ENCODE measurements at regions not wholly inside any gene's neighbourhood (a gene's known extent, or its start where the extent isn't known, plus 50 kb on each side); places are given as distances from the start of the nearest gene placed in this dataset.
"Not testable (repeated sequence)": the region's sequence is repeated elsewhere in the genome, so short reads cannot be mapped to it uniquely, and the experiment has no call there.

DNA sequence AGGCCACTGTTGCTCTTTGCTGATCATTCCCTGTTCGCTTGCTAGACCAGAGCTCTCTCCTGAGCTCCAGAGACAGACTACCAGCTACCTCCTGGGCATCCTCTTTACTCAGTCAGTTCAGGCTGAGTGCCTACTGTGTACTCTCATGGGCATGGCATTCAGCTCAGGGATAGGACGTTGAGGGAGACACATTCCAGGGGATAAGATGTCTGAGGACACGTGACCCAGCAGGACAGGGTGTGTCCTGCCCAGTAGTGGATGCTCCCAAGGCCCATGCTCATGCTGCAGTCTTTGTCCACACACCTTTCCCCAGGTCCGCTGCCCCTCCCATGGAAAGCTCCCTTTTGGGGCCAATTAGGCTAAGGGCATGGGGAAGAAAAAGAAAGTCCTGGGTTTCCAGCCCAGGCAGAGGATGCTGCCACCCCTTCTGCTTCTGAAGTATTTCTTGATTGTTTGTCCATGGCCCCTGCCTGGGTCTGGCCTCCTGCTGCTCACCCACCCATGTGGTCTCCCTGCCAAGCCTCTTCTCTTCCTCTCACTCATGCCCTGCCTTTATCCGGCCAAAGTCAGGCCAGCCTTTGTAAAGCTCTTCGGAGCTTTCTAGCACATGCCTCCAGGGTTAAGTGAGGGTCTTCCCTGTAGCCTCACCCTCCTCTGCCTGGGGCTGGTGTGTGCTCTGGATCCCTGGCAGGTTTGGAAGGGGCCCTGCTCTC is 60.5 kb upstream of the PITX1 start:
- DNase-seq (ENCODE audit: low read depth, low spot score) = no peak

GRCh38 chr5:135093483-135093882 is 59.5 kb upstream of the PITX1 start:
- not testable (repeated sequence) for DNase-seq (ENCODE audit: low read depth, low spot score)

DNA sequence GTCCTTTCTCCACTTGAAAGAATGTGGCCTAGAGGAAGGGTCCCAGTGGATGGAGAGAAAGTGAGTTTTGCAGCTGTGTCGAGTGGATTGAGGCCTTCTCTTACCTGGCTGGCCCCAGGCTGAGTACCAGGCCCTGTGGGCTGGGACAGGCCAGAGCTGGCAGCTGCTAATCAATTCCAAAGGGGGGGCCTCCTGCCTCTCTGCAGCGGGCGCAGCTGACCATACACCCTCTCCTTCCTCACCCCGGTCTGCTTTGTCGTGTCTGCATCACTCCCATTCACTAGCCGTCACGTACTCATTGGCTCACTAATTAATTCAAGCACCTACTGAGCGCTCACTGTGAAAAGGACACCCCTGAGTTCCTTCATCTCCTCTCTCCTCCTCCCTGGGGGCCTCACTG is 58.4 kb upstream of the PITX1 start:
- no peak for DNase-seq (ENCODE audit: low read depth, low spot score)

GRCh38 chr5:135091286-135091685 is 57.3 kb upstream of the PITX1 start:
- no peak for DNase-seq (ENCODE audit: low read depth, low spot score)

DNA sequence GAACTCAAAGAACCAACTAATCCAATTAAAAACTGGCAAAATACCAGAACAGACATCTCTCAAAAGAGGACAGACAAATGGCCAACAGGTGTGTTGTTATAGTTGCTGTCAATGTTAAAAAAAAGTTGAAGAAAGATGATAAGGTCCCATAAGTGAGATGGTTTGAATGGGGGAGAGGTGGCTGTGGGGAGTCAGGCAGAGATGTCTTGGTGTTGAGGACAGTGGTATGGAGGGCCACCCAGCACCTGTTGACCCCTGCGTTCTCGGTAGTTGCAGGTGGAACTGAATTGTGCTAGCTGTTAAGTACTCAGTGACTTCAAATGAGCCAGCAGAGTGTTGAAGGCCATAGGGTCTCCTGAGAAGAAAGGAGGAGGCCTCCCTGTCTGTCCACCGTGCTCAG is 55.9 kb upstream of the PITX1 start:
- DNase-seq (ENCODE audit: low read depth, low spot score) = no peak

DNA sequence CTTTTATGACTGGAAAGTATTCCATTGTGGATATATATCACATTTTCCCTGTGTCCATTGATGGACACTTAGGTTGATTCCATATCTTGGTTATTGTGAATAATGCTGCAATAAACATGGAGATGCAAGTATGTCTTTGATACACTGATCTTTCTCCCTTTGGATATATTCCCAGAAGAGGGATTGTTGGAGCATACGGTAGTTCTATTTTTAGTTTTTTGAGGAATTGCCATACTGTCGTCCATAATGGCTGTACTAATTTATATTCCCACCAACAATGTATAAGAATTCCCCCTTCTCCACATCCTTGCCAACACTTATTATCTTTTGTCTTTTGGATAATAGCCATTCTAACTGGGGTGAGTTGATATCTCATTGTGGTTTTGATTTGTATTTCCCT is 54.9 kb upstream of the PITX1 start:
- DNase-seq (ENCODE audit: low read depth, low spot score) = no peak

DNA sequence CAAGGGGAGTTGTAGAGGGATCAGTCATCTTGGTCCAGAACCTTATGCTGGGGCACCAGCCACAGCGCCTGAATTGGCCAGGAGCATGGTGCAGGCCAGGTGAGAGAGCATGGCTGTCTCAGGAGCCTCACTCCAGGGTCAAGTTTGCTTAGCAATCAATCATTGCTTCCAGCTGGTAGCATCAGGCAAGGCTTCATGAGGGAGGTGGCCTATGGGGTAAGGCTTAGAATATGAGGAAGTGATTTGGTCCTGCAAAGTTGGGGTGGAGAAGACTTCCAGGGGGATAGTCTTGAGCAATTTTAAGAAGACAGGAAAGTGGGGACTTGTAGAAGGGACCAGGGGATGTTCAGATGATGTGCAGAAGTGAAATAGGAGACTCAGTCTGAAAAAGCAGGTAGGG is 53.9 kb upstream of the PITX1 start:
- DNase-seq (ENCODE audit: low read depth, low spot score) = no peak

DNA sequence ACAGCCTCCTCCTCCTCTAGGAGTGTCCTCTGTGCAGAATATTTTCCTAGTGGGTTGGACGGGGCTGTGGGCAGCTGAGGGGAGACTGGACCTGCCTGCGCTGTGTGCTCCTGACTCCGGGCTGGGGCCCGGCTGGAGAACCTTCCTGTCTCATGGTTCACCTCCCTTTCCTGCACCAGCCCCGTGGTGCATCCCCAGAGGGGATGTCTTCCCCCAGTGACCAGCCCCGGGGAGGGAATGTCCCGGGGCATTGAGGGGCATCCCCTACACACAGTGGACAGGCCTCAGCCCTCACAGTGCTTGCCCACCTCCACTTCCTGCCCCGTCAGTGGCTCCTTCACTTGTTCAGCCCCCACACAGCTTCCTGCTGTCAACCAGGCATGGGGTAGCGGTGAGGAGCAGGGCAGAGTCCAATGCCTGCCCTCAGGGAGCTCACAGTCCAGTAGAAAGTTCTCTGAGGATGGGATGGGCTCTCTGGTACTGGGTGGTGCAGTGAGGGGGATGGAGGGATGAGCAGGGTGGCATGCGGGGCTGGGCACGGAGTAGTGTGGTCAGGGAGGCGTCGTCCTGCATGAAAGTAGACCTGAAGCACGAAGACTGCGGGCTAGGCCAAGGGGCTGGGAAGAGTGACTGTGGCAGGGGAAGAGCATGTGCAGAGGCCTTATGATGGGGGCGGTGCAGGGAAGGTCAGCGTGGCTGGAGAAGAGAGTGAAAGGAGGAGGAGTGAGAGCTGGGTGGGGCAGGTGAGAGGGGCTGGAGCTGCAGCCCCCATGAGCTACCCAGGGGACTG is 52.1 kb upstream of the PITX1 start:
- DNase-seq (ENCODE audit: low read depth, low spot score) = no peak

DNA sequence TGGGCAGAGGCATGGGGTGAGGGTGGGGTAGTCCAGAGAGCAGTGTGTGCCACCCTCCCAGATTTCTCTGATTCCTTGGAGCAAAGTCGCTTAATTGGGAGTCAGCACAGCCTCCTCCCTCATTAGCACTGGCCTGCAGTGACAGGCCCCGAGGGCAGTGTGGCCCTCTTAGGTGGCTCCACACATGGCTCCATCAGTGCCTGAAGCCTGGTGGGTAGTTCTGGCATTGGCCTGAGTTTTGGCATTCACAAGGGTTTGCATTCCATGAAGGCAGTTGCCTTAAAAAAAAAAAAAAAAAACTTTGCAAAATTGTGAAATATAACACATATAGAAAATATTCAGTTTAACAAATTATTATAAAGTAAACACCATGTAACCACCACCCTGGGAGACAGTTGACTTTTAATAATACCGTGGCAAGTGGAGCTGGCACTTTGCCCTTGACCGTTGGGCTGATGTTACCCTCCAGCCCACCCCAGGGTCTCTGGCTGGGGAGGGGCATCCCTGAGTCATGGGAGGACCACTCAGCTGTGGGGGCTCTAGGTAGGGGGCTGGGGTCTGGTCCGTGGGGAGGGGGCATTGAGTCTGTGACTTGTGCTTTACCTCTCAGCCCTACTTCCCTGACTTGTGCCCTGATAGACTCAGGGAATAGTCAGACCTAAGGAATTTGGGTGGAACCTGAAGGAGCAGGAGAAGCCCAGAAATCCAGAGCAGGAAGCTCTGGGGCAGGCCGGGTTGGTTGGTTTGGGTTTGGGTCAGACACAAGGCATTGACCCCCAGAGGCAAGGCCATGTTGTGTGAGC is 51.3 kb upstream of the PITX1 start:
- no peak for DNase-seq (ENCODE audit: low read depth, low spot score)

Data from smooth muscle cell of the brain vasculature (primary cell).